PC-3 (cell line): ENCODE measurements at regions not wholly inside any gene's neighbourhood (a gene's known extent, or its start where the extent isn't known, plus 50 kb on each side); places are given as distances from the start of the nearest gene placed in this dataset.

Experiments
- ATAC-seq: fragments of 200-7000 bp; cut with Tn5 transposase; 2 replicates; pipeline ENCODE4 v1.9.1; 2020; ENCODE audit warnings: mild to moderate bottlenecking, moderate library complexity
- BruUV-seq: library from RNA; stranded (reverse); fragments of 400-500 nt; replicated peaks from 2 replicates; lab custom pipeline; 2021; lab: Mats Ljungman, UMichigan
- CTCF ChIA-PET: fragments of 300-600 bp; sonication (Branson Sonifier 250); formaldehyde crosslinking; loops from one replicate; lab custom pipeline; 2022; ENCODE audit warnings: antibody characterized with exemption; lab: Charles Lee
- POLR2A ChIA-PET: fragments of 300-600 bp; sonication (Branson Sonifier 250); formaldehyde crosslinking; loops from one replicate; lab custom pipeline; 2022; ENCODE audit warnings: antibody characterized with exemption; ENCODE audit not compliant: unreplicated experiment; lab: Charles Lee
- DNase-seq: peaks from one replicate; pipeline ENCODE4 v3.0.0-alpha.2; 2015
- H2AFZ ChIP-seq: fragments of 300-600 bp; sonication (generic); 2 replicates; pipeline ENCODE4 v1.6.0; 2016; ENCODE audit warnings: antibody characterized with exemption, low read length
- H3F3A ChIP-seq: fragments of 300-600 bp; sonication (generic); one replicate; pipeline ENCODE4 v1.6.0; 2017; ENCODE audit warnings: antibody characterized with exemption, low read length, control low read depth, mild to moderate bottlenecking; ENCODE audit not compliant: unreplicated experiment
- H3K27ac ChIP-seq: fragments of 300-600 bp; sonication (generic); 2 replicates; pipeline ENCODE4 v1.5.1; 2016; ENCODE audit warnings: mild to moderate bottlenecking, low read length
- H3K27me3 ChIP-seq: fragments of 300-600 bp; sonication (generic); 2 replicates; pipeline ENCODE4 v1.6.1; 2016; ENCODE audit warnings: low read length, mixed read lengths
- H3K36me3 ChIP-seq: fragments of 300-600 bp; sonication (generic); 2 replicates; pipeline ENCODE4 v1.6.1; 2016; ENCODE audit warnings: low read depth, mixed run types, low read length, mixed read lengths
- H3K4me1 ChIP-seq: fragments of 300-600 bp; sonication (generic); 2 replicates; pipeline ENCODE4 v1.5.1; 2016; ENCODE audit warnings: low read length; ENCODE audit not compliant: insufficient read depth
- H3K4me2 ChIP-seq: fragments of 300-600 bp; sonication (generic); 2 replicates; pipeline ENCODE4 v1.6.0; 2016; ENCODE audit warnings: low read length
- H3K4me3 ChIP-seq: fragments of 300-600 bp; sonication (generic); 2 replicates; pipeline ENCODE4 v1.5.1; 2016; ENCODE audit warnings: mild to moderate bottlenecking, low read length, mixed read lengths
- H3K79me2 ChIP-seq: fragments of 300-600 bp; sonication (generic); 2 replicates; pipeline ENCODE4 v1.6.1; 2017; ENCODE audit warnings: low read length, mixed read lengths
- H3K9ac ChIP-seq: fragments of 300-600 bp; sonication (generic); 2 replicates; pipeline ENCODE4 v1.6.0; 2016; ENCODE audit warnings: mild to moderate bottlenecking, low read length
- H3K9me2 ChIP-seq: fragments of 300-600 bp; sonication (generic); replicated peaks from 2 replicates; pipeline ENCODE4 v1.6.1; 2016; ENCODE audit warnings: mixed run types, low read length, mixed read lengths
- H3K9me3 ChIP-seq: fragments of 300-600 bp; sonication (generic); 2 replicates; pipeline ENCODE4 v1.6.1; 2016; ENCODE audit warnings: low read length, mixed read lengths
- H4K20me1 ChIP-seq: fragments of 300-600 bp; sonication (generic); 2 replicates; pipeline ENCODE4 v1.6.1; 2016; ENCODE audit warnings: low read length, mixed read lengths
- CTCF ChIP-seq: fragments of 300-600 bp; sonication (generic); conservative IDR thresholded peaks from 2 replicates; pipeline ENCODE4 v1.5.1; 2017; ENCODE audit warnings: antibody characterized with exemption, low read depth, mild to moderate bottlenecking, low read length
- EZH2 ChIP-seq: fragments of 300-600 bp; sonication (generic); IDR thresholded peaks from one replicate; pipeline ENCODE4 v1.6.1; 2017; ENCODE audit warnings: antibody characterized with exemption, mild to moderate bottlenecking, low read length; ENCODE audit not compliant: unreplicated experiment
- EZH2phosphoT487 ChIP-seq: fragments of 300-600 bp; sonication (generic); IDR thresholded peaks from 2 replicates; pipeline ENCODE4 v1.6.1; 2018; ENCODE audit warnings: mild to moderate bottlenecking, antibody characterized with exemption, low read length, borderline replicate concordance
- intact Hi-C: fragments of 100-400 bp; cut with micrococcal nuclease; formaldehyde crosslinking; loops from 2 replicates; pipeline ENCODE4 v1.9.0; 2023

GRCh38 chr5:124371111-124371706 lies 375.2 kb downstream of the ZNF608 start:
- H3K79me2 ChIP-seq: no peaks in the 10 kb centered on the region
- no peak overlapping the region for H3K4me3 ChIP-seq
- ChIA-PET POLR2A (no interaction called here), CTCF (no interaction called here)
- TF ChIP-seq CTCF (no peak), EZH2phosphoT487 (no peak), EZH2 (no peak)
- intact Hi-C loops: no loop called here
- ATAC-seq (no peak), DNase-seq (no peak)
- no peaks in the 10 kb centered on the region for H3K9me2 ChIP-seq
- no peak overlapping the region for H3K27ac ChIP-seq
- no peaks in the 10 kb centered on the region for H3K27me3 ChIP-seq
- H3K9ac ChIP-seq: no peak overlapping the region
- H3K4me2 ChIP-seq: no peak overlapping the region
- no TSS peak for BruUV-seq
- no peak overlapping the region for H2AFZ ChIP-seq
- H3F3A ChIP-seq: no peaks in the 10 kb centered on the region
- no peaks in the 10 kb centered on the region for H3K9me3 ChIP-seq
- no peaks in the 10 kb centered on the region for H4K20me1 ChIP-seq
- H3K36me3 ChIP-seq: no peaks in the 10 kb centered on the region
- no peaks in the 10 kb centered on the region for H3K4me1 ChIP-seq

GRCh38 chr5:124370601-124371000 lies 375.8 kb downstream of the ZNF608 start:
- Histone ChIP-seq H3K9me3 (no peaks in the 10 kb centered on the region), H3K27ac (no peak overlapping the region), H3K9ac (no peak overlapping the region), H3K4me1 (no peaks in the 10 kb centered on the region), H3F3A (no peaks in the 10 kb centered on the region), H3K4me2 (no peak overlapping the region), H3K9me2 (no peaks in the 10 kb centered on the region), H2AFZ (no peak overlapping the region), H3K27me3 (no peaks in the 10 kb centered on the region), H4K20me1 (no peaks in the 10 kb centered on the region), H3K36me3 (no peaks in the 10 kb centered on the region), H3K4me3 (no peak overlapping the region), H3K79me2 (no peaks in the 10 kb centered on the region)
- CTCF ChIA-PET: no interaction called here
- intact Hi-C loops: no loop called here
- POLR2A ChIA-PET: no interaction called here
- DNase-seq (no peak), ATAC-seq (no peak)
- BruUV-seq: no TSS peak
- no peak for TF ChIP-seq EZH2
- TF ChIP-seq CTCF: no peak
- no peak for TF ChIP-seq EZH2phosphoT487

- intact Hi-C loops: no loop called here
- H3K79me2 ChIP-seq: no peaks in the 10 kb centered on the region
- H3K9ac ChIP-seq: no peak overlapping the region
- ATAC-seq: no peak
- no TSS peak for BruUV-seq
- H4K20me1 ChIP-seq: no peaks in the 10 kb centered on the region
- CTCF ChIA-PET: no interaction called here
- H3K4me2 ChIP-seq: no peak overlapping the region
- no peaks in the 10 kb centered on the region for H3F3A ChIP-seq
- no peaks in the 10 kb centered on the region for H3K4me1 ChIP-seq
- TF ChIP-seq CTCF: no peak
- TF ChIP-seq EZH2: no peak
- TF ChIP-seq EZH2phosphoT487: no peak
- no peak for DNase-seq
- POLR2A ChIA-PET: no interaction called here
- H3K9me2 ChIP-seq: no peaks in the 10 kb centered on the region
- H3K4me3 ChIP-seq: no peak overlapping the region
- no peak overlapping the region for H2AFZ ChIP-seq
- H3K27ac ChIP-seq: no peak overlapping the region
- H3K36me3 ChIP-seq: no peaks in the 10 kb centered on the region
- H3K9me3 ChIP-seq: no peaks in the 10 kb centered on the region
- no peaks in the 10 kb centered on the region for H3K27me3 ChIP-seq
Observed at GRCh38 chr5:124365361-124365801, 381.1 kb downstream of the ZNF608 start.
